ENCODE measurements at regions not wholly inside any gene's neighbourhood (a gene's known extent, or its start where the extent isn't known, plus 50 kb on each side); places are given as distances from the start of the nearest gene placed in this dataset.

- Histone ChIP-seq H4K20me1 (ENCODE audit: insufficient read depth) (no peaks in the 10 kb centered on the region), H2AFZ (ENCODE audit: low read depth) (no peak overlapping the region), H3K36me3 (replicated peaks in 1 of 2; ENCODE audit: control insufficient read depth in 1 of 2, insufficient read depth in 2 of 2, low read length in 1 of 2) (no peaks in the 10 kb centered on the region), H3K9me3 (no peaks in the 10 kb centered on the region), H3F3A (replicated peaks; ENCODE audit: insufficient read depth) (no peaks in the 10 kb centered on the region), H3K9me2 (no peaks in the 10 kb centered on the region), H3K27me3 (ENCODE audit: insufficient read depth) (no peaks in the 10 kb centered on the region), H3K4me2 (no peak overlapping the region), H3K27ac (ENCODE audit: low read depth in 2 of 2, low read length in 1 of 2) (no peak overlapping the region), H3K4me1 (ENCODE audit: control insufficient read depth in 1 of 2, insufficient read depth in 2 of 2, low read depth in 1 of 2, low read length in 1 of 2) (no peaks in the 10 kb centered on the region; a peak in 1 of 4 replicates), H3K9ac (no peak overlapping the region), H3K4me3 (ENCODE audit: low read depth in 2 of 2, low read length in 1 of 2) (no peak overlapping the region), H3K79me2 (ENCODE audit: insufficient read depth) (no peaks in the 10 kb centered on the region)
- WGBS (ENCODE audit: low lambda C conversion rate): 75% methylated on average over 8 of the region's 8 CpGs
- ChIA-PET CTCF (no interaction called here), POLR2A (no interaction called here)
- DNase-seq: no peak
- TF ChIP-seq MXI1 (IDR thresholded peaks at IDR 0.05; ENCODE audit: low read depth, low read length): no peak
- TF ChIP-seq ZBTB33 (IDR thresholded peaks at IDR 0.05; ENCODE audit: borderline replicate concordance, low read depth): no peak
- TF ChIP-seq TEAD4 (IDR thresholded peaks at IDR 0.05; ENCODE audit: borderline replicate concordance, insufficient read depth): no peak
- no peak for TF ChIP-seq NFIC (IDR thresholded peaks at IDR 0.05; ENCODE audit: borderline replicate concordance)
- TF ChIP-seq EZH2phosphoT487 (IDR thresholded peaks at IDR 0.05; ENCODE audit: borderline replicate concordance, low read depth): no peak
- no peak for TF ChIP-seq GATA2 (CRISPR knock-in tag; IDR thresholded peaks at IDR 0.05)
- TF ChIP-seq FOXM1 (IDR thresholded peaks at IDR 0.05; ENCODE audit: low read depth): no peak
- TF ChIP-seq USF1 (IDR thresholded peaks at IDR 0.05; ENCODE audit: borderline replicate concordance, low read depth): no peak
- TF ChIP-seq EP300 (IDR thresholded peaks at IDR 0.05; ENCODE audit: borderline replicate concordance in 1 of 2, low read depth in 1 of 2, low read length in 1 of 2): no peak
- TF ChIP-seq RCOR1 (IDR thresholded peaks at IDR 0.05; ENCODE audit: low read length): no peak
- TF ChIP-seq RAD21 (IDR thresholded peaks at IDR 0.05; ENCODE audit: low read length): no peak
- TF ChIP-seq NRF1 (IDR thresholded peaks at IDR 0.05; ENCODE audit: low read depth, low read length): no peak
- TF ChIP-seq ELF1 (IDR thresholded peaks at IDR 0.05): no peak
- no peak for TF ChIP-seq TCF12 (IDR thresholded peaks at IDR 0.05)
- TF ChIP-seq IRF3 (IDR thresholded peaks at IDR 0.05; ENCODE audit: low read depth, low read length): no peak
Observed at GRCh38 chr13:109859216-109859835, 72.9 kb upstream of the IRS2 start.

- Histone ChIP-seq H2AFZ (ENCODE audit: low read depth) (no peak overlapping the region), H3K36me3 (replicated peaks in 1 of 2; ENCODE audit: control insufficient read depth in 1 of 2, insufficient read depth in 2 of 2, low read length in 1 of 2) (no peaks in the 10 kb centered on the region), H3K79me2 (ENCODE audit: insufficient read depth) (no peaks in the 10 kb centered on the region), H3F3A (replicated peaks; ENCODE audit: insufficient read depth) (no peaks in the 10 kb centered on the region), H3K27me3 (ENCODE audit: insufficient read depth) (no peaks in the 10 kb centered on the region), H3K9me3 (no peaks in the 10 kb centered on the region), H3K9ac (no peak overlapping the region), H3K27ac (ENCODE audit: low read depth in 2 of 2, low read length in 1 of 2) (no peak overlapping the region), H4K20me1 (ENCODE audit: insufficient read depth) (no peaks in the 10 kb centered on the region), H3K4me2 (no peak overlapping the region), H3K4me3 (ENCODE audit: low read depth in 2 of 2, low read length in 1 of 2) (no peak overlapping the region), H3K4me1 (ENCODE audit: control insufficient read depth in 1 of 2, insufficient read depth in 2 of 2, low read depth in 1 of 2, low read length in 1 of 2) (no peaks in the 10 kb centered on the region; a peak in 1 of 4 replicates), H3K9me2 (no peaks in the 10 kb centered on the region)
- ChIA-PET CTCF (no interaction called here), POLR2A (no interaction called here)
- no peak for DNase-seq
- 80% methylated on average over 7 of the region's 7 CpGs for WGBS (ENCODE audit: low lambda C conversion rate)
- TF ChIP-seq RCOR1 (IDR thresholded peaks at IDR 0.05; ENCODE audit: low read length): no peak
Observed at GRCh38 chr13:109858319-109858718, 71.9 kb upstream of the IRS2 start.
